D721Med (cell line): ENCODE measurements at regions not wholly inside any gene's neighbourhood (a gene's known extent, or its start where the extent isn't known, plus 50 kb on each side); places are given as distances from the start of the nearest gene placed in this dataset.

Source experiments
- DNase-seq: peaks from one replicate; pipeline ENCODE4 v3.0.0; 2011; ENCODE audit warnings: low spot score; ENCODE audit not compliant: insufficient read length
- FAIRE-seq: peaks from 2 replicates; lab custom pipeline; 2011; peaks lifted over from hg19 to GRCh38; lab: Jason Lieb, UNC
- CTCF ChIP-seq: IDR thresholded peaks from 2 replicates; pipeline ENCODE4 v1.5.1; 2012; ENCODE audit warnings: mild to moderate bottlenecking, control low read depth; ENCODE audit not compliant: insufficient read depth; ENCODE audit errors: missing control alignments

GRCh38 chr6:137313928-137314855 lies 95.0 kb upstream of the IFNGR1 start:
- peak; percentile 82 for TF ChIP-seq CTCF
- DNase-seq (no peak), FAIRE-seq (peak; percentile 16)

- no peak for FAIRE-seq
- no peak for DNase-seq
- no peak for TF ChIP-seq CTCF
These were observed 94.0 kb upstream of the IFNGR1 start for GRCh38 chr6:137313211-137313610.

GRCh38 chr6:137311940-137312339 lies 92.8 kb upstream of the IFNGR1 start:
- DNase-seq: no peak
- no peak for TF ChIP-seq CTCF
- FAIRE-seq: no peak

- DNase-seq (no peak), FAIRE-seq (no peak)
- TF ChIP-seq CTCF: no peak
These were observed 90.0 kb upstream of the IFNGR1 start for GRCh38 chr6:137309078-137309762.

GRCh38 chr6:137307163-137307854 lies 88.1 kb upstream of the IFNGR1 start:
- DNase-seq (no peak), FAIRE-seq (no peak)
- no peak for TF ChIP-seq CTCF

GRCh38 chr6:137305691-137306090 lies 86.5 kb upstream of the IFNGR1 start:
- no peak for FAIRE-seq
- no peak for DNase-seq
- TF ChIP-seq CTCF: no peak
